Effector memory CD4-positive, alpha-beta T cell (primary cell): ENCODE measurements at regions not wholly inside any gene's neighbourhood (a gene's known extent, or its start where the extent isn't known, plus 50 kb on each side); places are given as distances from the start of the nearest gene placed in this dataset.

Experiments
- DNase-seq, 3 donors: peaks; one replicate each; pipeline ENCODE4 v3.0.0-alpha.2; 2020
- H3K27ac ChIP-seq: 2 replicates; pipeline ENCODE4 v1.7.0; 2013; ENCODE audit warnings: mild to moderate bottlenecking, low read length, moderate library complexity; ENCODE audit not compliant: insufficient read depth, poor library complexity, severe bottlenecking
- H3K27me3 ChIP-seq: replicated peaks from 2 replicates; pipeline ENCODE4 v1.7.0; 2013; ENCODE audit warnings: mild to moderate bottlenecking, low read length; ENCODE audit not compliant: insufficient read depth, control insufficient read depth, poor library complexity, severe bottlenecking
- H3K36me3 ChIP-seq: 2 replicates; pipeline ENCODE4 v1.7.0; 2013; ENCODE audit warnings: mild to moderate bottlenecking, low read length, moderate library complexity; ENCODE audit not compliant: control insufficient read depth, insufficient read depth
- H3K4me1 ChIP-seq: 2 replicates; pipeline ENCODE4 v1.7.0; 2013; ENCODE audit warnings: low read length, mild to moderate bottlenecking; ENCODE audit not compliant: control insufficient read depth, insufficient read depth, poor library complexity, severe bottlenecking
- H3K4me3 ChIP-seq: 2 replicates; pipeline ENCODE4 v1.7.0; 2013; ENCODE audit warnings: low read length, low read depth, mild to moderate bottlenecking; ENCODE audit not compliant: insufficient read depth, poor library complexity, severe bottlenecking
- H3K9me3 ChIP-seq: 2 replicates; pipeline ENCODE4 v1.7.0; 2013; ENCODE audit warnings: mild to moderate bottlenecking, low read length, moderate library complexity; ENCODE audit not compliant: control insufficient read depth

- no peak overlapping the region for H3K4me3 ChIP-seq
- no peaks in the 10 kb centered on the region for H3K27me3 ChIP-seq
- H3K27ac ChIP-seq = no peak overlapping the region
- DNase-seq = no peak
- H3K9me3 ChIP-seq = no peaks in the 10 kb centered on the region
- no peaks in the 10 kb centered on the region for H3K36me3 ChIP-seq
- H3K4me1 ChIP-seq = no peaks in the 10 kb centered on the region
Measured at GRCh38 chr7:25543210-25543609, 314.9 kb upstream of the NPVF start.

DNA sequence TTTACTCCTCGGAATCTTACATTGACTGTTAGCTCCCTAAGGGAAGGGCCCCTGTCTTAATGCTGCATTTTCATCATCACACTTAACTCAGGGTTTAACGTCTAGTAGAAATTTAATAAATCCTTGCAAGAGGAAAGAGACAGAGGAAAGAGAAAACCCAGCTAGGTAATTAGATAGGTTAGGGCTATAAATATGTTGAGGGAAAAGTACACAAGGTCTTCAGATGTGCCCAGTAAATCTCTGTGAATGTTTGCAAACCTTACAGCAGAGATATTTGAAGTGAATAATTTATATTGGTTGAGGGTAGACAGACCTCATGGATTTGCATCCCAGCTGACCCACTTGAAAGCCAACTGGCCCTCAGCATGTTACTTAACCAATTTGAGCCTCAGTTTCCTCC lies 315.5 kb upstream of the NPVF start:
- Histone ChIP-seq H3K36me3 (no peaks in the 10 kb centered on the region), H3K27me3 (no peaks in the 10 kb centered on the region), H3K4me1 (no peaks in the 10 kb centered on the region), H3K4me3 (no peak overlapping the region), H3K9me3 (no peaks in the 10 kb centered on the region), H3K27ac (no peak overlapping the region)
- DNase-seq = no peak

DNA sequence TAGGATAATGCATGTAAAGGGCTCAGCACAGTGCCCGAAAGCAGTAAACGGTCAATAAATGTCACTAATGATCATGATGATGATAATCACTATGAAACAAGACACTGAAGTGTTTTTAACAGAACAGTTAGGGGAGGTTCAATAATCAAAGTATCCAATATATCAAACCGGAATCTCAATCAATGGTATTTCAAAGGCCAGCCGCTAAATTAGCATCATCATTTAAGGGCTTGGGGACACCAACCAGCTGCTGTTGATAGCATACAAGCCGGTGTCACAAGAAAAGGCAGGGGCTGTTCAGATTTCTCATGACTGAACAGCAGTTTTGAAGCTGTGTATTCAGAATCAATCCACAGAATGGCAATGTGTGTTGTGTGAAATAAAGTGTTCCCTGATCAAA lies 316.0 kb upstream of the NPVF start:
- Histone ChIP-seq H3K4me3 (no peak overlapping the region), H3K27ac (no peak overlapping the region), H3K27me3 (no peaks in the 10 kb centered on the region), H3K36me3 (no peaks in the 10 kb centered on the region), H3K9me3 (no peaks in the 10 kb centered on the region), H3K4me1 (no peaks in the 10 kb centered on the region)
- no peak for DNase-seq

DNA sequence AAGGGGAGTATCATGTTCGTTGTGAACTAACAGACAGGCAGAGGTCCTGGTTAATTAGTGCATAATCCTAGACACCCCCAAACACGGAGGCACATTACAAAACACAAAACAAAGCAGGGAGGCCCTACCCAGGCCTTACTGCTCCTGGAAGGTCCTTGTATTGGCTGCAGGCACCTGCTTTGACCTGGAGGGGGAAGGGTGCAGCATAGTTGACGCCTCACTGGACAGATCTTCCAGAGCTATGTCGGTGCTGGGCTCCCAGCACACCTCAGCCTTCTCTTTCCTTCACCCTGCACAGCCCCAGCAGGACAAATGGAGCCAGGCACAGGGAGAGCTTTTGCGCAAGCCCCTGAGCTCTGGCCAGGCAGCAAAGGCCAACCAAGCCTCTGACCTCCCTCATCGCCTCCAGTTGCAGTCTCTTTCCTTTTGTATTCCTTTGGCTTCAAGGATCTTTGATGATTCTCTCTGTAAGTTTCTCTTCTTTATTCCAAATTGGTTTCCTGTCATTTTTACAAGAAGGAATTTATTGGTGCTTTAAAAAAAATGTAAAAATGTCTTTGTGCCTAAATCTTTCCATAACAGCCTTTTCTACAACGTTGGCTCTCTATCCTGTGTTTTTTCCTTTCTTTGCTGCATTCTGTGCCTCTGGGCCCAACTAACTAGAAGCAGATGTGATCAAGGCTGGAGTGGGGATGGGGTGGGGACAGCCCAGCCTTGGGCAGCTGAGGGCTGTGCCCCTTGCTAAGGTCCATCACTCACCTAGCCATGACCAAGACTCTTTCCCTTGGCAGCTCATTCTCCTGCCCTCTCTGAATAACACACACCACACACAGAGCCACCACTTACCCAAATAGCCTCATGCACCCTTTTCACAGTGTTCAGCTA lies 317.1 kb upstream of the NPVF start:
- Histone ChIP-seq H3K36me3 (no peaks in the 10 kb centered on the region), H3K27ac (no peak overlapping the region), H3K9me3 (no peaks in the 10 kb centered on the region), H3K4me3 (no peak overlapping the region), H3K27me3 (no peaks in the 10 kb centered on the region), H3K4me1 (no peaks in the 10 kb centered on the region)
- no peak for DNase-seq

- Histone ChIP-seq H3K27ac (no peak overlapping the region), H3K4me1 (no peaks in the 10 kb centered on the region), H3K36me3 (no peaks in the 10 kb centered on the region), H3K9me3 (no peaks in the 10 kb centered on the region), H3K27me3 (no peaks in the 10 kb centered on the region), H3K4me3 (no peak overlapping the region)
- DNase-seq = no peak
Measured at GRCh38 chr7:25546306-25546705, 318.0 kb upstream of the NPVF start.

DNA sequence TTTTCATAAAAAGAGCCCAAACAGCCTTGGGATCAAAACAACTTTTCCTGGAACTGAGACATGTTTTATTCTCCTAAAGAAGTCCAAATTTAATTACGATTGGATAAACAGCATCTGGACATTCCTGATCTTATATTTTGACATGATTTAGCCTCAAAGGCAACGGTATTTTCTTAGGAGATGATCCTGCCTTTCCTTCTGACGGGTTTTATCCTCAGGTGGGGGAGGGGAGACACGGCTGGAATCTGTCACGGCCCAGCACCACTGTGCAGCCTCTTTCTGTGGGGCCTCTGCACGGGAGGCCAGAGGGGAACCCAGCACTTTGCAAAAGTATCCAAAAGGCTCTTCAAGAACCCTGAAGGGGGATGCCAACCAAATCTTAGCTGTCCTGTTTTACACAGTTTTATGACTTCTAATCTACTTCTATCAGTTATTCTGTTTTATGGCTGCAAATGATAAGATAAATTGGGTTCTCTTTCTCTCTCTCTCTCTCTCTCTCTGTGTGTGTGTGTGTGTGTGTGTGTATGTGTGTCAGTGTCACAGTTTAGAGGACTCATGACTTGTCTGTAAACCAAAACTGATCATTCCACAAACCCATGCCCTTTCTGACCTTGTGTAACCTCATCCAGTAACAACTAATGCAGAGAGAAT lies 321.1 kb upstream of the NPVF start:
- Histone ChIP-seq H3K27me3 (no peaks in the 10 kb centered on the region), H3K4me1 (no peaks in the 10 kb centered on the region), H3K9me3 (no peaks in the 10 kb centered on the region), H3K36me3 (no peaks in the 10 kb centered on the region), H3K4me3 (no peak overlapping the region), H3K27ac (no peak overlapping the region)
- DNase-seq = no peak

DNA sequence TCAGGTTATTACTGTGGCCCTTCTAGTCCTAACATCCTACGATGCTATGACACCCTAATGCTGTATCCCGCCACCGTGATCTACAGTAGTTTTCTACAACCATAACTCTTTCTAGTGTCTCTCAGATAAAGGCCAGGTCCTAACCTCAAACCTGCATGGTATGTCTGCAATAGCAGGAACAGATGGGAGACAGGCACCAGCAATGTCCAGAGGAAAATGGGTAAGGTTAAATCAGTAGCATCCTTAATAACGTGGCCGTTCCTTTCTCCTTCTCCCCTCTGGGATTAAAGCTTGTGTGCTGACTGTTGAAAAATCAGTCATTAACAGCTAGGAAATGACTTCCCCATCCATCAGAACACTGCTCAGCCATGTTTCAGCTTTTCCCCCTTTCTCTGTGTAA lies 321.9 kb upstream of the NPVF start:
- DNase-seq = no peak
- no peak overlapping the region for H3K4me3 ChIP-seq
- no peak overlapping the region for H3K27ac ChIP-seq
- H3K36me3 ChIP-seq = no peaks in the 10 kb centered on the region
- no peaks in the 10 kb centered on the region for H3K27me3 ChIP-seq
- no peaks in the 10 kb centered on the region for H3K4me1 ChIP-seq
- no peaks in the 10 kb centered on the region for H3K9me3 ChIP-seq

GRCh38 chr7:25552998-25553397 lies 324.7 kb upstream of the NPVF start:
- DNase-seq = no peak
- no peaks in the 10 kb centered on the region for H3K36me3 ChIP-seq
- no peak overlapping the region for H3K27ac ChIP-seq
- no peaks in the 10 kb centered on the region for H3K9me3 ChIP-seq
- H3K27me3 ChIP-seq = no peaks in the 10 kb centered on the region
- no peaks in the 10 kb centered on the region for H3K4me1 ChIP-seq
- H3K4me3 ChIP-seq = no peak overlapping the region

- H3K27me3 ChIP-seq = no peaks in the 10 kb centered on the region
- no peak overlapping the region for H3K27ac ChIP-seq
- H3K9me3 ChIP-seq = no peaks in the 10 kb centered on the region
- no peak for DNase-seq
- H3K36me3 ChIP-seq = no peaks in the 10 kb centered on the region
- H3K4me1 ChIP-seq = no peaks in the 10 kb centered on the region
- H3K4me3 ChIP-seq = no peak overlapping the region
Measured at GRCh38 chr7:25553580-25554291, 325.4 kb upstream of the NPVF start.

- Histone ChIP-seq H3K27me3 (no peaks in the 10 kb centered on the region), H3K36me3 (no peaks in the 10 kb centered on the region), H3K4me1 (no peaks in the 10 kb centered on the region), H3K27ac (no peak overlapping the region), H3K9me3 (no peaks in the 10 kb centered on the region), H3K4me3 (no peak overlapping the region)
- DNase-seq = no peak
Measured at GRCh38 chr7:25557379-25557917, 329.2 kb upstream of the NPVF start.
